ENCODE measurements at regions not wholly inside any gene's neighbourhood (a gene's known extent, or its start where the extent isn't known, plus 50 kb on each side); places are given as distances from the start of the nearest gene placed in this dataset.

GRCh38 chr2:3075316-3075990 is 302.2 kb downstream of the EIPR1 start:
- ChIA-PET SMC1A (ENCODE audit: uncharacterized antibody, unreplicated experiment) (no interaction called here), CTCF (no interaction called here), RAD21 (ENCODE audit: unreplicated experiment) (no interaction called here), POLR2A (no interaction called here)
- H3K4me3 ChIP-seq: no peak overlapping the region
- no peak for DNase-seq (ENCODE audit: low read depth, low spot score)
- no TSS peak for BruUV-seq (replicated peaks)
- H3K27me3 ChIP-seq (replicated peaks in 1 of 2; ENCODE audit: control insufficient read depth in 2 of 2, insufficient read depth in 2 of 2, low read length in 1 of 2): peaks cover 0 to 1% of the 10 kb centered on the region in 2 experiments; a peak in 1 of 4 replicates
- no peaks in the 10 kb centered on the region for H3K4me1 ChIP-seq (ENCODE audit: control insufficient read depth, insufficient read depth, low read length)
- no peaks in the 10 kb centered on the region for H3K9me3 ChIP-seq (replicated peaks; ENCODE audit: control insufficient read depth, insufficient read depth, low read length)
- no peaks in the 10 kb centered on the region for H3K36me3 ChIP-seq (ENCODE audit: control insufficient read depth in 2 of 2, insufficient read depth in 2 of 2, low read length in 1 of 2)
- H2AFZ ChIP-seq (ENCODE audit: control insufficient read depth, low read depth, low read length): no peak overlapping the region
- no peak for ATAC-seq
- FAIRE-seq: no peak
- TF ChIP-seq ZNF622 (IDR thresholded peaks at IDR 0.05) (no peak), HCFC1 (IDR thresholded peaks at IDR 0.05; ENCODE audit: low read length) (no peak), SRF (IDR thresholded peaks at IDR 0.05; ENCODE audit: low read depth in 2 of 2, low read length in 2 of 2) (no peak), ATF3 (IDR thresholded peaks at IDR 0.05; ENCODE audit: borderline replicate concordance, extremely low read depth, low read depth, low read length) (no peak), YBX1 (IDR thresholded peaks at IDR 0.05) (no peak), CHD4 (IDR thresholded peaks at IDR 0.05) (no peak), NR2C2 (IDR thresholded peaks at IDR 0.05; ENCODE audit: borderline replicate concordance, control insufficient read depth, insufficient read length, low read depth) (no peak), EED (IDR thresholded peaks at IDR 0.05; ENCODE audit: low read depth) (no peak), STAT3 (IDR thresholded peaks at IDR 0.05; ENCODE audit: low read depth, low read length) (no peak)
- H4K20me1 ChIP-seq (ENCODE audit: control insufficient read depth, insufficient read depth): no peaks in the 10 kb centered on the region
- WGBS (ENCODE audit: insufficient coverage, insufficient replicate concordance, low lambda C conversion rate, missing lambda C conversion rate): 25% methylated on average over 11 of the region's 11 CpGs
- no peaks in the 10 kb centered on the region for H3K79me2 ChIP-seq (ENCODE audit: control insufficient read depth, insufficient read depth, low read length)
- H3K4me2 ChIP-seq (ENCODE audit: control insufficient read depth, insufficient read depth): no peak overlapping the region
- in situ Hi-C loops (cut with MboI) (no loop called here), intact Hi-C loops (cut with micrococcal nuclease; ENCODE audit: unreplicated experiment) (no loop called here)
- no peak overlapping the region for H3K9ac ChIP-seq (ENCODE audit: control insufficient read depth, insufficient read depth, low read length)
- no peak overlapping the region for H3K27ac ChIP-seq (ENCODE audit: control insufficient read depth, insufficient read depth)

Measured in GM12878 (cell line).